ENCODE measurements at regions not wholly inside any gene's neighbourhood (a gene's known extent, or its start where the extent isn't known, plus 50 kb on each side); places are given as distances from the start of the nearest gene placed in this dataset.

GRCh38 chr6:3619800-3620199, 131.7 kb downstream of the PXDC1 start:
- no peak for DNase-seq
- peaks cover 10% of the 10 kb centered on the region for H3K27me3 Mint-ChIP-seq

GRCh38 chr6:3619201-3619600, 132.3 kb downstream of the PXDC1 start:
- Mint-ChIP-seq H3K4me3 (no peak overlapping the region), H3K4me1 (ENCODE audit: low read depth) (peaks cover 9% of the 10 kb centered on the region), H3K36me3 (ENCODE audit: low read depth) (no peaks in the 10 kb centered on the region), H3K9me3 (no peaks in the 10 kb centered on the region), H3K27ac (no peak overlapping the region), H3K27me3 (peaks cover 10% of the 10 kb centered on the region)
- TF ChIP-seq, protein P1, sequence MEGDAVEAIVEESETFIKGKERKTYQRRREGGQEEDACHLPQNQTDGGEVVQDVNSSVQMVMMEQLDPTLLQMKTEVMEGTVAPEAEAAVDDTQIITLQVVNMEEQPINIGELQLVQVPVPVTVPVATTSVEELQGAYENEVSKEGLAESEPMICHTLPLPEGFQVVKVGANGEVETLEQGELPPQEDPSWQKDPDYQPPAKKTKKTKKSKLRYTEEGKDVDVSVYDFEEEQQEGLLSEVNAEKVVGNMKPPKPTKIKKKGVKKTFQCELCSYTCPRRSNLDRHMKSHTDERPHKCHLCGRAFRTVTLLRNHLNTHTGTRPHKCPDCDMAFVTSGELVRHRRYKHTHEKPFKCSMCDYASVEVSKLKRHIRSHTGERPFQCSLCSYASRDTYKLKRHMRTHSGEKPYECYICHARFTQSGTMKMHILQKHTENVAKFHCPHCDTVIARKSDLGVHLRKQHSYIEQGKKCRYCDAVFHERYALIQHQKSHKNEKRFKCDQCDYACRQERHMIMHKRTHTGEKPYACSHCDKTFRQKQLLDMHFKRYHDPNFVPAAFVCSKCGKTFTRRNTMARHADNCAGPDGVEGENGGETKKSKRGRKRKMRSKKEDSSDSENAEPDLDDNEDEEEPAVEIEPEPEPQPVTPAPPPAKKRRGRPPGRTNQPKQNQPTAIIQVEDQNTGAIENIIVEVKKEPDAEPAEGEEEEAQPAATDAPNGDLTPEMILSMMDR (IDR thresholded peaks at IDR 0.05), result no peak
- DNase-seq (no peak), ATAC-seq (no peak)
- intact Hi-C loops (cut with micrococcal nuclease), result no loop called here
- CTCF ChIA-PET, result no interaction called here
- POLR2A ChIA-PET, result no interaction called here

More at GRCh38 chr6:3619800-3620199, 131.7 kb downstream of the PXDC1 start:
- intact Hi-C loops (cut with micrococcal nuclease), result no loop called here
- no peaks in the 10 kb centered on the region for H3K9me3 Mint-ChIP-seq
- H3K27ac Mint-ChIP-seq, result no peak overlapping the region
- ChIA-PET POLR2A (no interaction called here), CTCF (no interaction called here)
- peaks cover 9% of the 10 kb centered on the region for H3K4me1 Mint-ChIP-seq (ENCODE audit: low read depth)
- no peak overlapping the region for H3K4me3 Mint-ChIP-seq
- TF ChIP-seq, protein P1 (IDR thresholded peaks at IDR 0.05), result no peak
- H3K36me3 Mint-ChIP-seq (ENCODE audit: low read depth), result no peaks in the 10 kb centered on the region
- no peak for ATAC-seq

GRCh38 chr6:3618642-3619041, 132.9 kb downstream of the PXDC1 start:
- intact Hi-C loops (cut with micrococcal nuclease), result no loop called here
- ChIA-PET CTCF (no interaction called here), POLR2A (no interaction called here)
- no peak overlapping the region for H3K4me3 Mint-ChIP-seq
- DNase-seq (no peak), ATAC-seq (no peak)
- TF ChIP-seq, protein P1 (IDR thresholded peaks at IDR 0.05), result no peak
- H3K27me3 Mint-ChIP-seq, result peaks cover 9% of the 10 kb centered on the region
- no peaks in the 10 kb centered on the region for H3K9me3 Mint-ChIP-seq
- H3K27ac Mint-ChIP-seq, result no peak overlapping the region
- peaks cover 5% of the 10 kb centered on the region for H3K4me1 Mint-ChIP-seq (ENCODE audit: low read depth)
- no peaks in the 10 kb centered on the region for H3K36me3 Mint-ChIP-seq (ENCODE audit: low read depth)

- TF ChIP-seq, protein P1 (IDR thresholded peaks at IDR 0.05), result no peak
- DNase-seq (no peak), ATAC-seq (no peak)
- H3K36me3 Mint-ChIP-seq (ENCODE audit: low read depth), result no peaks in the 10 kb centered on the region
- no peak overlapping the region for H3K4me3 Mint-ChIP-seq
- intact Hi-C loops (cut with micrococcal nuclease), result no loop called here
- H3K9me3 Mint-ChIP-seq, result no peaks in the 10 kb centered on the region
- no peak overlapping the region for H3K27ac Mint-ChIP-seq
- no peaks in the 10 kb centered on the region for H3K4me1 Mint-ChIP-seq (ENCODE audit: low read depth)
- peaks cover 5% of the 10 kb centered on the region for H3K27me3 Mint-ChIP-seq
- CTCF ChIA-PET, result no interaction called here
- POLR2A ChIA-PET, result no interaction called here
Observed at GRCh38 chr6:3617681-3618311, 133.7 kb downstream of the PXDC1 start.

DNA sequence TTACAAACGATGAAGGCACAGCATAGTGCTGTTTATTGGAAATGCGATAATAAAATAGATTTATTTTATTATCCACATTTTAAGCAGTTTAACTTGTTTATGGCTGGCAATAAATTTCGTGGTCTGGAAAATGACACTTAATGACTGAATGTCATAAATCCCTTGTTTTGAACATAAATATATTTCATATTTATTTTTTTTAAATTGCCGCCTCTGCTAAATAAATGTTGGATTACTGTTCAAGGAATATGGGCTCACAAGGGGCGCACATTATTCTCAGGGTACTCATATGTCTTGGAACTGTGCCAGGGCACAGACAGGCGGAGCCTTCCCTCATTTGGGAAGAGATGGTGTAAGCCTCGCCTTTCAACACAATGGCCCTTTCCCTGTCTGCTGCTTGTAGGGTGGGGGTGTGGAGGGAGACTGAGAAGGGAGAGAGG, 134.3 kb downstream of the PXDC1 start:
- DNase-seq (no peak), ATAC-seq (no peak)
- Mint-ChIP-seq H3K4me3 (no peak overlapping the region), H3K4me1 (ENCODE audit: low read depth) (no peaks in the 10 kb centered on the region), H3K36me3 (ENCODE audit: low read depth) (no peaks in the 10 kb centered on the region), H3K9me3 (no peaks in the 10 kb centered on the region), H3K27ac (no peak overlapping the region), H3K27me3 (peaks cover under 1% of the 10 kb centered on the region)
- CTCF ChIA-PET, result no interaction called here
- POLR2A ChIA-PET, result no interaction called here
- intact Hi-C loops (cut with micrococcal nuclease), result no loop called here
- TF ChIP-seq, protein P1 (IDR thresholded peaks at IDR 0.05), result no peak

Data from activated CD8-positive, alpha-beta T cell treated with anti-CD3 and anti-CD28 coated beads for 36 hours (primary cell).